Mesenchymal stem cell (in vitro differentiated cells and primary cell): ENCODE measurements at regions not wholly inside any gene's neighbourhood (a gene's known extent, or its start where the extent isn't known, plus 50 kb on each side); places are given as distances from the start of the nearest gene placed in this dataset.
A peak's percentile ranks its signal among the peaks of the same experiment; 100 is the strongest.

Experiments used
- DNase-seq: peaks from one replicate; pipeline ENCODE4 v3.0.0-alpha.2; 2013
- H2AFZ ChIP-seq: one replicate; pipeline ENCODE4 v1.6.1; 2013; ENCODE audit warnings: low read depth, mild to moderate bottlenecking, control low read depth, inconsistent platforms, low read length, moderate library complexity
- H2AK5ac ChIP-seq: 2 replicates; pipeline ENCODE4 v1.6.1; 2013; ENCODE audit warnings: low read length, moderate library complexity, mild to moderate bottlenecking, inconsistent platforms; ENCODE audit not compliant: severe bottlenecking
- H2BK120ac ChIP-seq: one replicate; pipeline ENCODE4 v1.6.1; 2013; ENCODE audit warnings: low read depth, mild to moderate bottlenecking, inconsistent platforms, low read length, moderate library complexity
- H2BK12ac ChIP-seq, 2 experiments: one replicate each; pipeline ENCODE4 v1.6.1; 2013; ENCODE audit warnings: inconsistent platforms in 2 of 2, low read length in 2 of 2, mild to moderate bottlenecking in 2 of 2, moderate library complexity in 2 of 2, control low read depth in 1 of 2
- H2BK15ac ChIP-seq: one replicate; pipeline ENCODE4 v1.6.1; 2013; ENCODE audit warnings: mild to moderate bottlenecking, low read depth, inconsistent platforms; ENCODE audit not compliant: poor library complexity, severe bottlenecking
- H2BK5ac ChIP-seq: 2 replicates; pipeline ENCODE4 v1.6.1; 2013; ENCODE audit warnings: low read depth, mild to moderate bottlenecking, low read length, control low read depth, inconsistent platforms; ENCODE audit not compliant: poor library complexity, severe bottlenecking
- H3K14ac ChIP-seq, 2 experiments: one replicate each; pipeline ENCODE4 v1.6.1; 2013; ENCODE audit warnings: inconsistent platforms in 2 of 2, low read length in 2 of 2, control low read depth in 1 of 2, mild to moderate bottlenecking in 1 of 2, moderate library complexity in 1 of 2
- H3K18ac ChIP-seq, 2 experiments: one replicate each; pipeline ENCODE4 v1.6.1; 2013; ENCODE audit warnings: inconsistent platforms in 2 of 2, low read length in 2 of 2, control low read depth in 1 of 2, low read depth in 1 of 2, mild to moderate bottlenecking in 1 of 2
- H3K23ac ChIP-seq, 2 experiments: one replicate each; pipeline ENCODE4 v1.6.1; 2013; ENCODE audit warnings: inconsistent platforms in 2 of 2, low read length in 2 of 2, mild to moderate bottlenecking in 2 of 2, moderate library complexity in 2 of 2, control low read depth in 1 of 2
- H3K27ac ChIP-seq: 2 replicates; pipeline ENCODE4 v1.5.1; 2013; ENCODE audit warnings: mild to moderate bottlenecking, moderate library complexity, low read length, control low read depth, inconsistent platforms; ENCODE audit not compliant: poor library complexity, severe bottlenecking
- H3K27me3 ChIP-seq, 2 experiments: 2 replicates each; pipeline versions ENCODE4 v1.6.1 to v1.7.0; 2013; ENCODE audit warnings: low read length in 2 of 2, mild to moderate bottlenecking in 2 of 2, moderate library complexity in 2 of 2, control low read depth in 1 of 2, inconsistent platforms in 1 of 2; ENCODE audit not compliant: control insufficient read depth in 1 of 2, insufficient read depth in 1 of 2
- H3K36me3 ChIP-seq, 2 experiments: 2 replicates each; pipeline versions ENCODE4 v1.6.1 to v1.7.0; 2013; ENCODE audit warnings: low read length in 2 of 2, control low read depth in 1 of 2, inconsistent platforms in 1 of 2, low read depth in 1 of 2, mild to moderate bottlenecking in 1 of 2; ENCODE audit not compliant: insufficient read depth in 2 of 2, control insufficient read depth in 1 of 2
- H3K4ac ChIP-seq, 2 experiments: one replicate each; pipeline ENCODE4 v1.6.1; 2013; ENCODE audit warnings: inconsistent platforms in 2 of 2, low read length in 2 of 2, mild to moderate bottlenecking in 2 of 2, moderate library complexity in 2 of 2, control low read depth in 1 of 2, low read depth in 1 of 2
- H3K4me1 ChIP-seq: 2 replicates; pipeline ENCODE4 v1.6.1; 2013; ENCODE audit warnings: low read depth, low read length, control low read depth; ENCODE audit not compliant: control insufficient read depth, insufficient read depth
- H3K4me2 ChIP-seq: 2 replicates; pipeline ENCODE4 v1.6.1; 2013; ENCODE audit warnings: low read length, mild to moderate bottlenecking, inconsistent platforms; ENCODE audit not compliant: poor library complexity, severe bottlenecking
- H3K4me3 ChIP-seq, 2 experiments: 2 replicates each; pipeline versions ENCODE4 v1.5.1 to v1.7.0; 2013; ENCODE audit warnings: low read length in 2 of 2, mild to moderate bottlenecking in 2 of 2, control low read depth in 1 of 2, low read depth in 1 of 2; ENCODE audit not compliant: insufficient read depth in 1 of 2
- H3K79me1 ChIP-seq: replicated peaks from 2 replicates; pipeline ENCODE4 v1.6.1; 2013; ENCODE audit warnings: mild to moderate bottlenecking, control low read depth, low read length, inconsistent platforms; ENCODE audit not compliant: poor library complexity, severe bottlenecking
- H3K9ac ChIP-seq: 2 replicates; pipeline ENCODE4 v1.7.0; 2013; ENCODE audit warnings: mild to moderate bottlenecking, low read length, moderate library complexity
- H3K9me3 ChIP-seq: 2 replicates; pipeline ENCODE4 v1.7.0; 2013; ENCODE audit warnings: mild to moderate bottlenecking, low read length; ENCODE audit not compliant: control insufficient read depth
- H4K8ac ChIP-seq: one replicate; pipeline ENCODE4 v1.6.1; 2013; ENCODE audit warnings: inconsistent platforms, mild to moderate bottlenecking, low read length, moderate library complexity
- H4K91ac ChIP-seq: one replicate; pipeline ENCODE4 v1.6.1; 2013; ENCODE audit warnings: mild to moderate bottlenecking, low read length, inconsistent platforms
- WGBS: methylation state at CpG from one replicate; pipeline ENCODE4 v1.1.7; 2013; ENCODE audit warnings: mixed read lengths; 5-methylcytosine and 5-hydroxymethylcytosine counted together

DNA sequence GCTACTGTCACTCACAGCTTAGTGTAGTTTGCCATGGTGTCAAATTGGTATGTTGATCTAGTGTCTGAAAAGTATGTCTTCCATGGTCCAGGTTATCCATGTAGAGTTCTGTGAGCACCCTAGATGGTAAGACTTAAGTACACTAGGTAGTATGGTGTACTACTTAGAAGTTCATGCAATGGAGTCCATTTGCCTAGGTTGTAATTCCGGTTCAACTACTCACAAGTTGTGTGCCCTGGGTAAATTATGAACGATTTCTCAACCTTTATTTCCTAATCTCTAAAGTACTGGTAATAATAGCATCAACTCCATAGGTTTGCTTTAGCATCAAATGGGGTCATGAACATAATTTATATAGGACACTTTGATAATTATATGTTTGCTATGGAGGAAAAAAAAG lies 666.2 kb upstream of the CELF2 start:
- Histone ChIP-seq H3K36me3 (no peaks in the 10 kb centered on the region), H3K9me3 (no peaks in the 10 kb centered on the region), H3K4me1 (no peaks in the 10 kb centered on the region), H3K14ac (no peak overlapping the region), H2AK5ac (no peak overlapping the region), H2BK12ac (no peak overlapping the region), H3K27me3 (no peaks in the 10 kb centered on the region), H3K4ac (no peak overlapping the region), H3K4me3 (no peak overlapping the region), H3K9ac (no peak overlapping the region), H2BK120ac (no peak overlapping the region), H4K8ac (no peak overlapping the region), H4K91ac (no peak overlapping the region), H3K23ac (no peak overlapping the region), H3K79me1 (no peaks in the 10 kb centered on the region), H2BK15ac (no peak overlapping the region), H3K18ac (no peak overlapping the region), H2AFZ (no peak overlapping the region), H3K4me2 (no peak overlapping the region), H3K27ac (no peak overlapping the region), H2BK5ac (no peak overlapping the region)
- DNase-seq: no peak
- no CpG with 5 or more reads among the region's 2 CpGs for WGBS

DNA sequence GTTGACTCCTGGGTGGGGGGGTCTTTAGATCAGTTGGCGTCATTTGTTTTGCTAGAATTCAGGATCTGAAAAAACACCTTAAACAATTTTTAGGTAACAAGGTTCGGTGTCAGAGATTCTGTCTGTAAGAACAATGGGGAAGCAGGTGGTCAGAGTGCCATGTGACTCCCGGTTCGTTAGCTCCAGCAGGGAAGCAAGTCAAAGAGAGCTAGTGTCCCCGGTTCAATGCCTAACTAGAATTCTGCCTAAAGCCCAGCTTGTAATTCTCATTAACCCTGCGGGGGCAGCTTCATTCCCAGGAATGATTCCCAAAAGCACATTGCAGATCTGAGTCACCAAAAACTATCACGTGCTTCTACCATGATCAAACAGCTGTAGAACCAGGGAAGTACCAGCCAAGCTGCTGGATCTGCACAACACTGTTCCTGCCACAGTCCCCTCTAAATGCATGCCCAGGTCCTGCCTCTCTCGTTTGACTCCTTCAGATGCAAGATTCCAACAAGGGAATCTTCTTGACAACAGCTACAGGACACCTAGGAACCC lies 664.3 kb upstream of the CELF2 start:
- Histone ChIP-seq H3K27me3 (no peaks in the 10 kb centered on the region), H3K23ac (no peak overlapping the region), H3K9me3 (peaks cover 9% of the 10 kb centered on the region), H3K4ac (no peak overlapping the region), H3K14ac (no peak overlapping the region), H3K4me2 (no peak overlapping the region), H3K27ac (no peak overlapping the region), H3K18ac (peak overlapping the region in 1 of 2 experiments; percentile 24), H3K79me1 (no peaks in the 10 kb centered on the region), H3K9ac (no peak overlapping the region), H3K36me3 (no peaks in the 10 kb centered on the region), H4K8ac (no peak overlapping the region), H2BK120ac (no peak overlapping the region), H4K91ac (no peak overlapping the region), H2AFZ (no peak overlapping the region), H3K4me1 (no peaks in the 10 kb centered on the region), H2BK12ac (no peak overlapping the region), H2BK15ac (no peak overlapping the region), H2AK5ac (no peak overlapping the region), H3K4me3 (no peak overlapping the region), H2BK5ac (no peak overlapping the region)
- DNase-seq: no peak
- WGBS: 79% methylated on average over 8 of the region's 8 CpGs

DNA sequence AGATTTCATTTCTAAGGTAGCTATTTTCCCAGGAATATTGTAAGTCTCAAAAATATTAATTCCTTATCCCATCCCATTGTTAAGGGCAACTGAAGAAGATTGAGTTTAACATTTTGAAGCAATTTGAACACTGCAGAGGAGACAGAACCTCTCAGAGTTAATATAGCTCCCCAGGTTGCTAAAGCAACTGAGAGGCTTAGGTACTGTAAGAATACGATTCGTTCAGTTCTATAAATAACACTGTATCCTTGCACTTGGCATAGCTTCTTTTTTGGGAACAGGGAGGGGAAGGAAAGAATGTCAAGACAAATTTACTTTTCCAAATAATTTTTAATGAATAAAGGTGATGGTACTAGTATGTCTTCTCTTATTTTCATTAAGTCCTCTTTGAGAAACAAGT lies 658.4 kb upstream of the CELF2 start:
- DNase-seq: no peak
- no peaks in the 10 kb centered on the region for H3K36me3 ChIP-seq
- H2BK15ac ChIP-seq: no peak overlapping the region
- H4K8ac ChIP-seq: no peak overlapping the region
- peaks cover 12% of the 10 kb centered on the region for H3K9me3 ChIP-seq
- no peak overlapping the region for H2BK5ac ChIP-seq
- H2AK5ac ChIP-seq: no peak overlapping the region
- no peaks in the 10 kb centered on the region for H3K27me3 ChIP-seq
- no peak overlapping the region for H3K4ac ChIP-seq
- H3K79me1 ChIP-seq: no peaks in the 10 kb centered on the region
- no peak overlapping the region for H3K27ac ChIP-seq
- no CpG with 5 or more reads among the region's 2 CpGs for WGBS
- H3K4me2 ChIP-seq: no peak overlapping the region
- H3K4me3 ChIP-seq: no peak overlapping the region
- H3K23ac ChIP-seq: no peak overlapping the region
- no peak overlapping the region for H3K18ac ChIP-seq
- no peak overlapping the region for H3K14ac ChIP-seq
- H4K91ac ChIP-seq: no peak overlapping the region
- no peak overlapping the region for H2AFZ ChIP-seq
- no peak overlapping the region for H2BK120ac ChIP-seq
- H3K9ac ChIP-seq: no peak overlapping the region
- H2BK12ac ChIP-seq: no peak overlapping the region
- H3K4me1 ChIP-seq: no peaks in the 10 kb centered on the region

DNA sequence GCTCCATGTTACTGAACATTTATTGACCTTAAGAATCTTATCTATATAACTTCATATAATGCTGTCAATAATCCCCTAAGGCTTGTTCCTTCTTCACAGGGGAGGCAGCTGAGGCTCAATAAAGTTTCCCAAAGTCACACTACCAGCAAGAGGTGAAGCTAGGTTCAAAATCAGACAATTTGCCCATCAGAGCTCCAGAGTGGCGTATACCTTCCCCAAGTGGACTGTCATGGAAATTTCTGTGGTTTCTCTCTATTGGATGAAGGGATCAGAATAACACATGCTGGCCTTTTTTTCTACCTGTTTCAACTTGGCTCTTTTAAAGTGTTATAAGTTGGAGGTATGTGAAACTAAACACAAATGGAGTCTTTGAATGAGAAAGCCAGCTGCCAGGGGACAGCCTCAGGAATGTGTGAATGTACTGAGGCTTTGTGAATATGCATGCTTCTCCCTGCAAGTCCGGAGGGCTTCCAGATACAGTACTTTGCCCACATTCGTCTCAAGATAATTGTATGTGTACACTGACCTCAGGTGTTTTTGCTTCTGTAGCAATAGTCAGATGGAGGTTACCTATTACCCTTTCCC lies 656.3 kb upstream of the CELF2 start:
- no peaks in the 10 kb centered on the region for H3K36me3 ChIP-seq
- WGBS: 72% methylated on average over 2 of the region's 3 CpGs

More for the DNA sequence above, 656.3 kb upstream of the CELF2 start:
- no peak overlapping the region for H2BK5ac ChIP-seq
- no peaks in the 10 kb centered on the region for H3K4me1 ChIP-seq
- no peak overlapping the region for H3K18ac ChIP-seq
- no peak overlapping the region for H3K4me3 ChIP-seq
- H3K4ac ChIP-seq: no peak overlapping the region
- H3K27ac ChIP-seq: no peak overlapping the region
- H2AFZ ChIP-seq: no peak overlapping the region
- H3K14ac ChIP-seq: no peak overlapping the region
- no peak overlapping the region for H3K23ac ChIP-seq
- H2AK5ac ChIP-seq: no peak overlapping the region
- no peak for DNase-seq
- H3K9ac ChIP-seq: no peak overlapping the region
- no peak overlapping the region for H3K4me2 ChIP-seq
- H2BK15ac ChIP-seq: no peak overlapping the region
- H2BK120ac ChIP-seq: no peak overlapping the region
- H3K79me1 ChIP-seq: no peaks in the 10 kb centered on the region
- no peaks in the 10 kb centered on the region for H3K27me3 ChIP-seq
- peaks cover 12% of the 10 kb centered on the region for H3K9me3 ChIP-seq
- no peak overlapping the region for H2BK12ac ChIP-seq
- no peak overlapping the region for H4K91ac ChIP-seq
- no peak overlapping the region for H4K8ac ChIP-seq
